Small intestine (tissue), 7 donors: ENCODE measurements at regions not wholly inside any gene's neighbourhood (a gene's known extent, or its start where the extent isn't known, plus 50 kb on each side); places are given as distances from the start of the nearest gene placed in this dataset.
A peak's percentile ranks its signal among the peaks of the same experiment; 100 is the strongest.
"Not testable (repeated sequence)": the region's sequence is repeated elsewhere in the genome, so short reads cannot be mapped to it uniquely, and the experiment has no call there.

Experiments used
- DNase-seq, 2 donors: peaks; one replicate each; pipeline versions ENCODE4 v3.0.0 to v3.0.0-alpha.2; 2013
- FAIRE-seq: peaks from 2 replicates; lab custom pipeline; 2012; peaks lifted over from hg19 to GRCh38; lab: Jason Lieb, UNC
- H3K27ac ChIP-seq, 3 donors: one replicate each; pipeline ENCODE4 v1.5.1; 2013; ENCODE audit warnings: low read length in 2 of 3, mild to moderate bottlenecking in 2 of 3, control low read depth in 1 of 3, inconsistent platforms in 1 of 3, low read depth in 1 of 3, moderate library complexity in 1 of 3
- H3K27me3 ChIP-seq, 3 donors: one replicate each; pipeline ENCODE4 v1.6.1; 2013; ENCODE audit warnings: low read length in 3 of 3, inconsistent platforms in 1 of 3; ENCODE audit not compliant: control insufficient read depth in 3 of 3, insufficient read depth in 3 of 3
- H3K36me3 ChIP-seq, 3 donors: one replicate each; pipeline ENCODE4 v1.6.1; 2013; ENCODE audit warnings: low read length in 3 of 3, inconsistent platforms in 1 of 3, low read depth in 1 of 3, mild to moderate bottlenecking in 1 of 3, moderate library complexity in 1 of 3; ENCODE audit not compliant: control insufficient read depth in 3 of 3, insufficient read depth in 2 of 3
- H3K4me1 ChIP-seq, 3 donors: one replicate each; pipeline ENCODE4 v1.6.1; 2013; ENCODE audit warnings: low read length in 2 of 3, inconsistent platforms in 1 of 3, low read depth in 1 of 3, mild to moderate bottlenecking in 1 of 3, moderate library complexity in 1 of 3; ENCODE audit not compliant: control insufficient read depth in 3 of 3, insufficient read depth in 2 of 3
- H3K4me3 ChIP-seq, 3 donors: one replicate each; pipeline ENCODE4 v1.5.1; 2013; ENCODE audit warnings: low read length in 3 of 3, control low read depth in 1 of 3, inconsistent platforms in 1 of 3, low read depth in 1 of 3, mild to moderate bottlenecking in 1 of 3, moderate library complexity in 1 of 3
- H3K9me3 ChIP-seq, 2 donors: one replicate each; pipeline ENCODE4 v1.6.1; 2013; ENCODE audit warnings: low read depth in 1 of 2, low read length in 1 of 2; ENCODE audit not compliant: control insufficient read depth in 2 of 2, insufficient read depth in 1 of 2
- WGBS, 3 donors: extraction: QIAGEN DNeasy Blood & Tissue Kit; methylation state at CpG; one replicate each; pipeline ENCODE4 v1.1.7; 2013; 5-methylcytosine and 5-hydroxymethylcytosine counted together
- donor health status: healthy with polysubstance abuse.
- donor health status: control.
- donor health status: control.
- donor health status: Bipolar disorder and iron deficiency.
- donor health status: healthy.

GRCh38 chr14:105581551-105582341 is 55.4 kb downstream of the TMEM121 start:
- Histone ChIP-seq H3K9me3 (peaks cover 0 to 18% of the 10 kb centered on the region in 2 donors), H3K27me3 (no peaks in the 10 kb centered on the region), H3K4me1 (no peaks in the 10 kb centered on the region), H3K36me3 (no peaks in the 10 kb centered on the region), H3K4me3 (no peak overlapping the region), H3K27ac (peak overlapping the region in 2 of 3 donors; percentile 30 to 87)
- 64 to 68% (median 65%) methylated on average over 14 to 15 of the region's 15 CpGs for WGBS, 3 donors
- no peak for FAIRE-seq
- DNase-seq: no peak

- H3K9me3 ChIP-seq: peaks cover 0 to 14% of the 10 kb centered on the region in 2 donors
- WGBS, 3 donors: 75 to 79% (median 78%) methylated on average over 4 of the region's 4 CpGs
- DNase-seq (peak; percentile 1 to 4), FAIRE-seq (no peak)
- no peaks in the 10 kb centered on the region for H3K4me1 ChIP-seq
- no peaks in the 10 kb centered on the region for H3K36me3 ChIP-seq
- H3K27me3 ChIP-seq: no peaks in the 10 kb centered on the region
- H3K27ac ChIP-seq: peak overlapping the region in 2 of 3 donors; percentile 22 to 50
- no peak overlapping the region for H3K4me3 ChIP-seq
Observed at GRCh38 chr14:105582639-105583038, 56.3 kb downstream of the TMEM121 start.

GRCh38 chr14:105583914-105584313 is 57.5 kb downstream of the TMEM121 start:
- H3K27me3 ChIP-seq, H3K36me3 ChIP-seq, H3K4me1 ChIP-seq, H3K27ac ChIP-seq, DNase-seq, H3K4me3 ChIP-seq, FAIRE-seq: not testable (repeated sequence)
- WGBS, 3 donors: 87 to 96% (median 89%) methylated on average over 7 to 11 of the region's 13 CpGs
- H3K9me3 ChIP-seq: peaks cover 0 to 19% of the 10 kb centered on the region in 2 donors

- H3K9me3 ChIP-seq: peaks cover 2 to 28% of the 10 kb centered on the region in 2 donors
- H3K36me3 ChIP-seq, H3K4me3 ChIP-seq: not testable (repeated sequence)
Observed at GRCh38 chr14:105585290-105585689, 58.9 kb downstream of the TMEM121 start.

GRCh38 chr14:105585722-105586121 is 59.3 kb downstream of the TMEM121 start:
- H3K27me3 ChIP-seq, DNase-seq, FAIRE-seq, H3K27ac ChIP-seq, H3K36me3 ChIP-seq, H3K4me3 ChIP-seq, H3K4me1 ChIP-seq: not testable (repeated sequence)
- peaks cover 2 to 28% of the 10 kb centered on the region in 2 donors for H3K9me3 ChIP-seq
- 28 to 66% (median 61%) methylated on average over 2 to 5 of the region's 5 CpGs for WGBS, 3 donors

More at GRCh38 chr14:105585290-105585689, 58.9 kb downstream of the TMEM121 start:
- not testable (repeated sequence) for H3K27me3 ChIP-seq, H3K4me1 ChIP-seq, DNase-seq, H3K27ac ChIP-seq, FAIRE-seq
- 87 to 95% (median 93%) methylated on average over 2 of the region's 2 CpGs for WGBS, 3 donors

- H3K27ac ChIP-seq, H3K4me3 ChIP-seq, DNase-seq, FAIRE-seq, H3K27me3 ChIP-seq, H3K36me3 ChIP-seq, H3K4me1 ChIP-seq: not testable (repeated sequence)
- 57 to 65% (median 60%) methylated on average over 8 to 14 of the region's 16 CpGs for WGBS, 3 donors
- H3K9me3 ChIP-seq: peaks cover 2 to 27% of the 10 kb centered on the region in 2 donors
Observed at GRCh38 chr14:105586144-105586872, 59.9 kb downstream of the TMEM121 start.

- peaks cover 2 to 22% of the 10 kb centered on the region in 2 donors for H3K9me3 ChIP-seq
- H3K4me3 ChIP-seq, H3K36me3 ChIP-seq, H3K27me3 ChIP-seq, H3K4me1 ChIP-seq, H3K27ac ChIP-seq, DNase-seq, FAIRE-seq: not testable (repeated sequence)
- WGBS, 3 donors: 40 to 87% (median 71%) methylated on average over 1 to 14 of the region's 19 CpGs
Observed at GRCh38 chr14:105587034-105587433, 60.7 kb downstream of the TMEM121 start.

GRCh38 chr14:105587482-105588235 is 61.3 kb downstream of the TMEM121 start:
- not testable (repeated sequence) for FAIRE-seq, H3K27me3 ChIP-seq, DNase-seq, H3K27ac ChIP-seq, H3K4me1 ChIP-seq, H3K4me3 ChIP-seq, H3K36me3 ChIP-seq
- WGBS, 3 donors: 66 to 88% (median 77%) methylated on average over 27 to 36 of the region's 37 CpGs
- peaks cover 2 to 20% of the 10 kb centered on the region in 2 donors for H3K9me3 ChIP-seq
